Immature natural killer cell (primary cell): ENCODE measurements at regions not wholly inside any gene's neighbourhood (a gene's known extent, or its start where the extent isn't known, plus 50 kb on each side); places are given as distances from the start of the nearest gene placed in this dataset.
A peak's percentile ranks its signal among the peaks of the same experiment; 100 is the strongest.
"Not testable (repeated sequence)": the region's sequence is repeated elsewhere in the genome, so short reads cannot be mapped to it uniquely, and the experiment has no call there.

Experiments
- DNase-seq, 3 donors: peaks; one replicate each; pipeline ENCODE4 v3.0.0; 2022; ENCODE audit warnings: mixed read lengths in 1 of 3
- H3K27ac Mint-ChIP-seq, 6 donors: one replicate each; pipeline ENCODE4 v1.8.0; 2020; ENCODE audit warnings: mixed read lengths in 6 of 6, mild to moderate bottlenecking in 5 of 6, inconsistent platforms in 4 of 6, moderate library complexity in 3 of 6
- H3K27me3 Mint-ChIP-seq, 3 donors: one replicate each; pipeline ENCODE4 v1.8.0; 2020 to 2021; ENCODE audit warnings: low read depth in 3 of 3, mild to moderate bottlenecking in 3 of 3, mixed read lengths in 3 of 3, moderate library complexity in 3 of 3, inconsistent platforms in 1 of 3
- H3K36me3 Mint-ChIP-seq, 3 donors: one replicate each; pipeline ENCODE4 v1.8.0; 2020; ENCODE audit warnings: mixed read lengths in 3 of 3, inconsistent platforms in 2 of 3, mild to moderate bottlenecking in 2 of 3
- H3K4me1 Mint-ChIP-seq, 2 donors: one replicate each; pipeline ENCODE4 v1.8.0; 2020; ENCODE audit warnings: inconsistent platforms in 2 of 2, mild to moderate bottlenecking in 2 of 2, mixed read lengths in 2 of 2, moderate library complexity in 1 of 2
- H3K4me3 Mint-ChIP-seq, 5 donors: one replicate each; pipeline ENCODE4 v1.8.0; 2020; ENCODE audit warnings: mild to moderate bottlenecking in 5 of 5, mixed read lengths in 5 of 5, inconsistent platforms in 3 of 5, moderate library complexity in 3 of 5
- H3K9me3 Mint-ChIP-seq, 6 donors: one replicate each; pipeline ENCODE4 v1.8.0; 2020; ENCODE audit warnings: mild to moderate bottlenecking in 6 of 6, mixed read lengths in 6 of 6, inconsistent platforms in 4 of 6, moderate library complexity in 3 of 6

- not testable (repeated sequence) for H3K4me1 Mint-ChIP-seq, H3K36me3 Mint-ChIP-seq, H3K27me3 Mint-ChIP-seq, H3K4me3 Mint-ChIP-seq, DNase-seq, H3K27ac Mint-ChIP-seq, H3K9me3 Mint-ChIP-seq
Measured at GRCh38 chr9:42420324-42420723, 236.9 kb downstream of the SPATA31A6 start.

DNA sequence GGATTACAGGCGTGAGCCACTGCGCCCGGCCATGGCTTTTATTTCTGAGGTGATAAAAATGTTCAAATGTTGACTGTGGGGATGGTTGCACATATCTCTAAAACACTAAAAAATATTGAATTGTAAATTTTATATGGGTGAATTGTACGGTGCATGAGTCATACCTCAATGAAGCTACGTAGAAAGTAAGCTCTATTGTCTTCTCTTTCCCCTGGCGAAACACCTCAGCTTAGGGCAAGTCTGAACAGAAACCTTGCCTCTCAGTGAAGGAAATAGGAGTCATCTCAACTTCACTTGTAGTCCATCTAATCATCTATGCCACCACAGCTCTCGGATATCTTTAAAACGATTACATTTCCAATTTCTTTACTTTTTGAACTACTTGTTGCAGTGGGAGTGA lies 238.2 kb downstream of the SPATA31A6 start:
- H3K36me3 Mint-ChIP-seq, H3K9me3 Mint-ChIP-seq, DNase-seq, H3K27ac Mint-ChIP-seq, H3K27me3 Mint-ChIP-seq, H3K4me1 Mint-ChIP-seq, H3K4me3 Mint-ChIP-seq: not testable (repeated sequence)

- not testable (repeated sequence) for DNase-seq, H3K36me3 Mint-ChIP-seq, H3K27me3 Mint-ChIP-seq, H3K27ac Mint-ChIP-seq, H3K4me1 Mint-ChIP-seq, H3K9me3 Mint-ChIP-seq, H3K4me3 Mint-ChIP-seq
Measured at GRCh38 chr9:42430674-42431615, 247.5 kb downstream of the SPATA31A6 start.

DNA sequence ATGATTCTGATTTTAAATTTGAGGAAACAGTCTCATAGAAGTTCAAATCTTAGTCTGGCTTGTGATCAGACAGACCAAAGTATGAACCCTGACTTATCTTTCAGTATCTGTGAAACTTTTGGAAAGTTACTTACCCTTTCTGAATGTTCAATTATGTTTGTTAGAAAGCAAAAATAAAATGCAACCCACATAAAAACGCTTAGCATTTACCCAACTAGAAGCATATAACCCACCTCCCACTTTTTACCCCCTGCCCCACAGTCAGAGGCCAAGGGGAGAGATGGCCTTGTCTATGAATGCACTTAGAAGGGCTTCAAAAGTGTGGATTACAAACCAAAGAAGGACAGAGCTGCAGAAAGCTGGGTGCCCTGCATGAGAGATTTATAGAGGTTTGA lies 248.2 kb downstream of the SPATA31A6 start:
- H3K36me3 Mint-ChIP-seq, DNase-seq, H3K4me1 Mint-ChIP-seq, H3K9me3 Mint-ChIP-seq, H3K4me3 Mint-ChIP-seq, H3K27ac Mint-ChIP-seq, H3K27me3 Mint-ChIP-seq: not testable (repeated sequence)

DNA sequence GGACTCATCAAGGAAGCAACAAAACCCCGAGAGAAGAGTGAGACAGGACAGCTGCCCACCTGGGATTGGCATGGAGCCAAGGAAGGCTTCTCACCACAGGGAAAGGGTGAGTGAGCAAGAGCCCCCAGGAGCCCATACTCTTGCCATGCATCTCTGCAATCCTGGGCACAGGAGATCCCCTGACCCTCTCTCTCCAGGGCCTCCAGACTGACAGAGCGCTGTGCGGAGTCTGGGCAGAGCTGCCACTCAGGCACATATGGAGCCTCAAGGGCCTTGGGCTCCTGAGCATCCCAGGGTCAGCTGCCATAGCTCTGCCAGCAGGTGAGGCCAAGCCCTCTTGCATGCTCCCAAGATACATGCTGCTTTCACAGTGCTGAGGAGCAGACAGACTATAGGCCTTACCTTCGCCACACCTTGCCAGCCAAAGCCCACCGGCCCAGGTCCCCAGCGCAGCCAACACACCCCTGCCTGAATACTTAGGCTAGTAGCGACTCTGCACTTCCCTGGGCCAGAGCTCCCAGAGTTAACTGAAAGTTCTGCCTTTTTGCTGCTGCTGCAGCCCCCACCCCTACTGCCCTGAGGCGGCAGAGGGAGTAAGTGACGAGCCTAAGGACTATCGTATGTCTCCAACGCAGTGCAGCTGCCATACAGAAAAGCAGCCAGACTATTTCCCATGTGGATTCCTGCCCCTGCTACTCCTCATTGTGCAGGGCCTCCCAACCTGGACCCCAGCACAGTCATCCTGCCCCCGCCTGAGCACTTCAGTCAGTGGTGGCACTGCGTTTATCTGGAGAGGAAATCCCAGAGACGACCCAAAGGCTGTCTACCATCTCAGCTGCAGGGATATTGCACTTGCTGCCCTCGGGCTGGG lies 251.6 kb downstream of the SPATA31A6 start:
- not testable (repeated sequence) for H3K4me3 Mint-ChIP-seq, DNase-seq, H3K36me3 Mint-ChIP-seq, H3K27me3 Mint-ChIP-seq, H3K9me3 Mint-ChIP-seq, H3K4me1 Mint-ChIP-seq, H3K27ac Mint-ChIP-seq

DNA sequence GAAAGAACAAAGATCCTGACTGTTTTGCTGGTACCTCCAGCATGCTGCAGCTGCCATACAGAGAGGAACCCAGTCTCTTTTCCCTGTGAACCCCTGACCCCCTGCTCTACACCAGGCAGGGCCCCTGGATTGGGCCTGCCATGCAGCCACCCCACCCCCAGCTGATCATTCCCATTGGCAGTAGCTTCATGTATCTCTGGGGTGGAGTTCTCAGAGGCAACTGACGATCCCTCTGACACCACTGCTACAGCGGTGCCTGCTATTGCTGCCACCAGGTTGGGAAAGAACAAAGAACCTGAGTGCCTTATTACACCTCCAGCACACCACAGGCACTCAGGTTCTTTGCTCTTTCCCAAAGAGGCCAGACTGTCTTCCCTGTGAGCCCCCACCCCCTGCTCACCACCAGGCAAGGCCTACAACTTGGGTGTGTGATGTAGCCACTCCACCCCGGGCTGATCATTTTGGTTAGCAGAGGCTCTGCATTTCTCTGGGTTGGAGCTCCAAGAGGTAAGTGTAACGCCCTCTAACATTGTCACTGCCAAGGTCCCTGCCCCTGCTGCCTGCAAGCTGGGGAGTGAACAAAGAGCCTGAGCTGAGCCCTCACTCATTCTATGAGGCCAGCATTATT lies 252.4 kb downstream of the SPATA31A6 start:
- H3K27me3 Mint-ChIP-seq, H3K9me3 Mint-ChIP-seq, H3K27ac Mint-ChIP-seq, H3K4me1 Mint-ChIP-seq, DNase-seq, H3K36me3 Mint-ChIP-seq, H3K4me3 Mint-ChIP-seq: not testable (repeated sequence)

DNA sequence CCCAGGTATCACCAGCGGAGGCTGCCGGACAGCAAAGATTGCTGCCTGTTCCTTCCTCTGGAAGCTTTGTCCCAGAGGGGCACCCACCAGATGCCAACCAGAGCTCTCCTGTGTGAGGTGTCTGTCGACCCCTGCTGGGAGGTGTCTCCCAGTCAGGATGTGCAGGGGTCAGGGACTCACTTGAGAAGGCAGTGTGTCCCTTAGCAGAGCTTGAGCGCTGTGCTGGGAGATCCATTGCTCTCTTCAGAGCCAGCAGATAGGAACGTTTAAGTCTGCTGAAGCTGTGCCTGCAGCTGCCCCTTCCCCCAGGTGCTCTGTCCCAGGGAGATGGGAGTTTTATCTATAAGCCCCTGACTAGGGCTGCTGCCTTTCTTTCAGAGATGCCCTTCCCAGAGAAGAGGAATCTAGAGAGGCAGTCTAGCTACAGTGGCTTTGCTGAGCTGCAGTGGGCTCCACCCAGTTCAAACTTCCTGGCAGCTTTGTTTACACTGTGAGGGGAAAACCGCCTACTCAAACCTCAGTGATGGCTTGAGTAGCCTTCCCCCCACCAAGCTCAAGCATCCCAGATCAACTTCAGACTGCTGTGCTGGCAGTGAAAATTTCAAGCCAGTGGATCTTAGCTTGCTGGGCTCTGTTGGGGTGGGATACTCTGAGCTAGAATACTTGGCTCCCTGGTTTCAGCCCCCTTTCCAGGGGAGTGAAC lies 253.7 kb downstream of the SPATA31A6 start:
- not testable (repeated sequence) for H3K9me3 Mint-ChIP-seq, H3K27ac Mint-ChIP-seq, H3K4me1 Mint-ChIP-seq, H3K36me3 Mint-ChIP-seq, DNase-seq, H3K27me3 Mint-ChIP-seq, H3K4me3 Mint-ChIP-seq

DNA sequence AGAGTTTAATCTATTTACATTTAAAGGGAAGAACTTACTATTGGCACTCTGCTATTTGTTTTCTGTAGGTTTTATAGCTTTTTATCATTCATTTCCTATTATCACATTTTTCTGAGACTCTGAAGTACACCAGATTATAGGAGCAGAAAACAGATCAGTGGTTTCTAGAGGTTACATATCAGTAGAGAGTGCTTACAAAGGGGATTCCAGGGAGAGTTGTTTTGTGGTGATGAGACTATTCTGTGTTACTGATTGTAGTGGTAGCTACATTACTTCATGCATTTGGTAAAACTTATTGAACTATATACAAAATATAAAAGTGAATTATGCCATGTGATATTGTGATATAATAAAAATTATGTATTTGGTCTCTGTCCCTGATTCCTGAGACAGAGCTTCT lies 259.2 kb downstream of the SPATA31A6 start:
- H3K27me3 Mint-ChIP-seq, DNase-seq, H3K36me3 Mint-ChIP-seq, H3K9me3 Mint-ChIP-seq, H3K4me1 Mint-ChIP-seq, H3K4me3 Mint-ChIP-seq, H3K27ac Mint-ChIP-seq: not testable (repeated sequence)

DNA sequence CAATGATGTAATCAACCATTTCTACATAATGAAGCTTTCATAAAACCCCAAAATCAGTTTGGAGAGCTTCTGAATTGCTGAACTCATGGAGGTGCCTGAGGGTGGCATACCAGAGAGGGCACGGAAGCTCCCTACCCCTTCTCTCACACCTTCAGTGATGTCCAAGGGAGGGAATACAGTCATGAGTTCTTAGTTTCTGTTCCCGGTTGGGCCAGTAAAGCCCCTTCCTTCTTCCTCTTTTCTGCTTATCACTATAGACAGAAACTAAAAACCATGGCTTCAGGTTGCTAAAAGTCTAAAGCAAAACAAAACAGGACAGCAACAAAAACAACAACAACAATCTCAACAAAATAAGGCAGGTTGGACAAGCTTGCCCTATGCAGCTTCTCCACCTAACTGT lies 260.0 kb downstream of the SPATA31A6 start:
- H3K4me1 Mint-ChIP-seq, DNase-seq, H3K27me3 Mint-ChIP-seq, H3K27ac Mint-ChIP-seq, H3K4me3 Mint-ChIP-seq, H3K36me3 Mint-ChIP-seq, H3K9me3 Mint-ChIP-seq: not testable (repeated sequence)

DNA sequence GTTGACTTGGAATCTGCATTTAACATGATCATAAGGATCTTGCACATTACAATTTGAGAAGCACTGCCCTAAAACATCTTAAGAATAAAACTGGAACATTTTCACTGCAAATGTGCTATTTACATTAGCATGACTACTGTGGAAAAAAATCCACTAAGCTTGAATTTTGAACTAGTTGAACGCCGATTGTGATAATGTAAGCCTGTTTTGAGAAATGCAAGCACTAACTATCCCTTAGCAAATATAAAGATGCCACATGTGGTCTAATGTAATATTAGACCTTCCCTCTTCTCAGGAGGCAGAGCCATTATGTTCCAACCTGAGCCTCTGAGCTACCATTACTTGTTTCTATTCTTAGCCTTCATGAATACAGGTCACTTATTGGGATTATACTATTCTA lies 278.0 kb downstream of the SPATA31A6 start:
- H3K27me3 Mint-ChIP-seq, H3K9me3 Mint-ChIP-seq, H3K4me3 Mint-ChIP-seq, H3K36me3 Mint-ChIP-seq, DNase-seq, H3K27ac Mint-ChIP-seq, H3K4me1 Mint-ChIP-seq: not testable (repeated sequence)

- H3K9me3 Mint-ChIP-seq, DNase-seq, H3K27ac Mint-ChIP-seq, H3K27me3 Mint-ChIP-seq, H3K36me3 Mint-ChIP-seq, H3K4me3 Mint-ChIP-seq, H3K4me1 Mint-ChIP-seq: not testable (repeated sequence)
Measured at GRCh38 chr9:42461863-42462262, 278.4 kb downstream of the SPATA31A6 start.

DNA sequence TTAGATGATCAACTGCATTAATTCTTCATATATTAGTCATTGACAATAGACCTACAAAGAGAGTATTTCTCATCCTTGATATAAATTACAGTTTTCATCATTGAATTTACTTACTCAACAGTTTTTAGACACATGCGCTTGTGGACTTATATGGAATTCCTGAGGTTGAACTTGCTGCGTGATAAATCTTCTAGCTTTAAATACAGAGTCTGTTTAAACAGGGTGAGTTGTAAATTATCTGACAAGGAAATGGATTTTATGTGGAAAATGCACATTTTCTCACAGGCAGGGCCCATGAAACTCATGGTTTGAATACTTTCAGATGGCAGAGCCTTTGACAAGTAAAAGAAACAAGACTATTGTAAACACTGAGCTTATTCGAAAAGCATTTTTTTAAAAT lies 280.5 kb downstream of the SPATA31A6 start:
- not testable (repeated sequence) for H3K4me1 Mint-ChIP-seq, DNase-seq, H3K36me3 Mint-ChIP-seq, H3K27ac Mint-ChIP-seq, H3K9me3 Mint-ChIP-seq, H3K4me3 Mint-ChIP-seq, H3K27me3 Mint-ChIP-seq

- not testable (repeated sequence) for H3K4me3 Mint-ChIP-seq, H3K9me3 Mint-ChIP-seq, H3K4me1 Mint-ChIP-seq
Measured at GRCh38 chr9:42470577-42470976, 287.1 kb downstream of the SPATA31A6 start.

GRCh38 chr9:42490989-42491388 lies 307.5 kb downstream of the SPATA31A6 start:
- H3K4me3 Mint-ChIP-seq, DNase-seq, H3K27ac Mint-ChIP-seq, H3K27me3 Mint-ChIP-seq, H3K4me1 Mint-ChIP-seq, H3K36me3 Mint-ChIP-seq, H3K9me3 Mint-ChIP-seq: not testable (repeated sequence)

More at GRCh38 chr9:42470577-42470976, 287.1 kb downstream of the SPATA31A6 start:
- not testable (repeated sequence) for H3K27me3 Mint-ChIP-seq, H3K36me3 Mint-ChIP-seq, H3K27ac Mint-ChIP-seq
- peak in 1 of 3 donors; percentile 2 for DNase-seq
